IPS-20b (cell line): ENCODE measurements at regions not wholly inside any gene's neighbourhood (a gene's known extent, or its start where the extent isn't known, plus 50 kb on each side); places are given as distances from the start of the nearest gene placed in this dataset.

Experiments used
- H3K27ac ChIP-seq: one replicate; pipeline ENCODE4 v1.5.1; 2013; ENCODE audit warnings: low read length
- H3K27me3 ChIP-seq: 2 replicates; pipeline ENCODE4 v1.6.1; 2013; ENCODE audit warnings: mild to moderate bottlenecking, low read length, inconsistent platforms; ENCODE audit not compliant: insufficient read depth
- H3K36me3 ChIP-seq: 2 replicates; pipeline ENCODE4 v1.6.1; 2013; ENCODE audit warnings: low read depth, mild to moderate bottlenecking, inconsistent platforms, low read length, moderate library complexity; ENCODE audit not compliant: insufficient read depth
- H3K4me1 ChIP-seq: 2 replicates; pipeline ENCODE4 v1.6.1; 2013; ENCODE audit warnings: mild to moderate bottlenecking, control low read depth, inconsistent platforms, low read length, moderate library complexity; ENCODE audit not compliant: insufficient read depth
- H3K4me3 ChIP-seq: 2 replicates; pipeline ENCODE4 v1.5.1; 2013; ENCODE audit warnings: mild to moderate bottlenecking, low read length, inconsistent platforms
- H3K9ac ChIP-seq: 2 replicates; pipeline ENCODE4 v1.6.1; 2013; ENCODE audit warnings: low read depth, mild to moderate bottlenecking, inconsistent platforms, low read length, moderate library complexity
- H3K9me3 ChIP-seq: 2 replicates; pipeline ENCODE4 v1.6.1; 2013; ENCODE audit warnings: mild to moderate bottlenecking, low read depth, low read length, inconsistent platforms; ENCODE audit not compliant: insufficient read depth

DNA sequence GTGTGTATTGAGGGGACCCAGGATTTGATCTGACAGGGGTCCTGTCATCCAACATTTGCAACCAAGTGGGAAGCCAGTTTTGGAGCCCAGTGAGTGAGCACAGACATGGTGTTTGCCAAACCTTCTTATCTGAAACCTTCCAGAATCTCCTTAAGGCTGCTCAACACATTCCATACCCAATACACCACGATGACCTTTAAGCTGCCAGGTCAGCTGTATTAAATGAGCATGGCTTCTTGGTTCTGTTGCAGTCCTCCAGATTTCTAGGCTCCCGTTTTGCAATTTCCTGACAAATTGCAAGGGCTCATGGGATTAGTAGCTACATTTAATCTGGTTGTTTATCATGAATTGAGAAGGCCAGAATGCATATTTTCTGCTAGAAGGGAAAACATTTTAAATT lies 124.2 kb upstream of the ATP10B start:
- Histone ChIP-seq H3K36me3 (no peaks in the 10 kb centered on the region), H3K27me3 (no peaks in the 10 kb centered on the region), H3K9me3 (no peaks in the 10 kb centered on the region), H3K9ac (no peak overlapping the region), H3K27ac (no peak overlapping the region), H3K4me1 (no peaks in the 10 kb centered on the region), H3K4me3 (no peak overlapping the region)

DNA sequence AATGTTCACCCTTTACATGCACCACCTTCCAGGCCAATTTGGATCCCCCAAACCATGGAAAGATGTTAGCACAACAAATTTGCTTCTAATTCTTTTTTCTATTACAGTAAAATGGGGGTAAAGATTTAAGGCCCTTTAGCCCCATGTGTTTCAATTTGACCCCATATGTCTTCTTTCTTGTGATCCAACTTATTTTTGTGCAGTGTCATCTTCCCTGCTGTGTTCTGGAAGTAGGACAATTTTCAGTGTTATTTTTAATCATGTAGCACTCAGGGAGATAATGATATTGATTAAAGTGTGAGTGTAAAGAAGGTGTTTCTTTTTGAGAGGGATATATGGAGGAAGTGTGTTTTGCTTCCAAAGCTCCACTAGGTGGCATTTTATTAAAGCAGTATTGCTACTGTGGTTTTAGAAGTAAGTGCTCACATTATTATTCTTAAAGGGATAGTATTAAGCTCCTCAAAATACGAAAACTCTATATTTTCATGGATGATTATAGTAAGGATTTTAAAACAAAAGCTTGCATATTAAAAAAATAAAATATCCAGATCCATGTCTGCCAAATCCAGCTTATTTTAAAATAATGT lies 118.7 kb upstream of the ATP10B start:
- H3K36me3 ChIP-seq: no peaks in the 10 kb centered on the region
- no peak overlapping the region for H3K27ac ChIP-seq
- no peaks in the 10 kb centered on the region for H3K4me1 ChIP-seq
- no peak overlapping the region for H3K4me3 ChIP-seq
- H3K27me3 ChIP-seq: no peaks in the 10 kb centered on the region
- no peak overlapping the region for H3K9ac ChIP-seq
- H3K9me3 ChIP-seq: no peaks in the 10 kb centered on the region

DNA sequence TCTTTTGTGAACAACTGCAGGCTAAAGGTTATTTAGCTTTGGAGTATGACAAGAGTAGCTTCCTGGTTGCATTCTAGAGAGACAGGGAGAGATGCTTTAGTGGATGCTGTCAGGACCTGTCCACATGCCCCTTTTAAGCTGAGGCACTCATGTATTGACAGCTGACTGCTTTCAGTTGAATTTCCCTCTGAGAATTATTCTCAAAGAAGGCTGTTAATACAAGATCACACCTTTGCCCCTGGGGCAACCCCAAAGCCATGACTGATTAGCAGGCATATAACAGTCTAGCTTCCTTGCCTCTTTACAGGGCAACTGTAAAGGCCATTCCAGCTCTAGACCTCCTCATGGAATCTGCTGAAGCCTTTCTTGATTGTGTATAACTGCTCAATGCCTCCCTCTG lies 117.6 kb upstream of the ATP10B start:
- no peaks in the 10 kb centered on the region for H3K4me1 ChIP-seq
- no peaks in the 10 kb centered on the region for H3K36me3 ChIP-seq
- no peak overlapping the region for H3K9ac ChIP-seq
- no peak overlapping the region for H3K27ac ChIP-seq
- no peak overlapping the region for H3K4me3 ChIP-seq
- no peaks in the 10 kb centered on the region for H3K9me3 ChIP-seq
- H3K27me3 ChIP-seq: no peaks in the 10 kb centered on the region

DNA sequence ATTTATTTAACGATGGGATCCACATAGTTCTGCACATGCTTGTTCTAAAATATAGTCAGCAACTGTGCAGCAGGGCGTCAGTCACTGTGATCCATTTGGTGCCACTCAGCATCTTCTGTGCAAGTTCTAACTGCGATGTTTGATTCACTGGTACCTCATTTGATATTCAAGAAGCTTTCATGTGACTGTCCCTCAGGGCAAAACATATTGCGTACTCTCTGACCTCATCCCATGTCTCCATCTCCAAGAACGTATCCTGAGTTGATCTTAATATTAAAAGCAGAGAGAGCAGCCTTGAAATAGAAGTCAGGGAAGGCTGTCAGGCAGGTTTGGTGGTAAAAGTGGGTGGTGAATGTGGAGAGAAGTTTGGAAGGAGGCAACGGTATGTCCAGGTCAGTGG lies 116.5 kb upstream of the ATP10B start:
- no peak overlapping the region for H3K9ac ChIP-seq
- H3K9me3 ChIP-seq: no peaks in the 10 kb centered on the region
- H3K4me3 ChIP-seq: no peak overlapping the region
- H3K27me3 ChIP-seq: no peaks in the 10 kb centered on the region
- H3K4me1 ChIP-seq: no peaks in the 10 kb centered on the region
- H3K27ac ChIP-seq: no peak overlapping the region
- H3K36me3 ChIP-seq: no peaks in the 10 kb centered on the region

DNA sequence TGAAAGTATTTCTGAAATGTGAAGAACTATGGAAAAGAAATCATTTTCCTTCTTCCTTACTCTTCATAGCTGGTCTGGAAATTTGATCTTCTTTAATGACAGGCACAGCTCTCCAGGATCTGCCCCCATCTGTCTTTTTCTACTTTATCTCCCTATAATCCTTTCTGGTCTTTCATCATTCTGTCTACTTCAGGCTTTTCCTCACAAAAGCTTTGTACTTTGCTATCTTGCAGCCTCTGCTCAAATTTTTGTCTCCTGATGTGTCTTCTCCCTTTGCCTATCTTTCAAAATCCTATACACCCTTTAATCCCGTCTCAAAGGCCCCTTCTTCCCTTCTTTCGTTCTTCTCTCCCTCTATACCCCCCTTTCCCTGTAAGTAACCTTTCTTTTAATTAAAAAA lies 114.9 kb upstream of the ATP10B start:
- Histone ChIP-seq H3K4me3 (no peak overlapping the region), H3K4me1 (no peaks in the 10 kb centered on the region), H3K9me3 (no peaks in the 10 kb centered on the region), H3K27me3 (no peaks in the 10 kb centered on the region), H3K9ac (no peak overlapping the region), H3K27ac (no peak overlapping the region), H3K36me3 (no peaks in the 10 kb centered on the region)

DNA sequence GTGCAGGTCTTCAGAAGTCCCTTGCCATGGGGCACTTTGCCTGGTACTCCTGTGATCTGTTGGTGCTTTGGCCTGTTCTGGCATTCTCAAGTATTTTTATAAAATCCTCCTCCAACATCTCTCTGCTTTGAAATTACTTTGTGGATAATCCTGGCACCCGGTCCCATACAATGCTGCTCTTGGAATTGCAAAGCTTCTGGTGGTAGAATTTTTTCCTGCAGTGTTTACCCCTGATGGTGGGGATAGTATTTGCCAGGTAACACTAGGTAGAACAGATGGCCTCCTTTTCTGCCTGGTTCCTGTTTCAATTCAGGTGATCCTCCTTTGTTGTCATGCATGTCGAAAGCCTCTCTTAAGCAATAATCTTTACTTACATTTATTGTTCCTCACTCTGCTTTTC lies 109.8 kb upstream of the ATP10B start:
- H3K36me3 ChIP-seq: no peaks in the 10 kb centered on the region
- no peak overlapping the region for H3K27ac ChIP-seq
- no peaks in the 10 kb centered on the region for H3K9me3 ChIP-seq
- H3K27me3 ChIP-seq: no peaks in the 10 kb centered on the region
- H3K4me3 ChIP-seq: no peak overlapping the region
- no peak overlapping the region for H3K9ac ChIP-seq
- no peaks in the 10 kb centered on the region for H3K4me1 ChIP-seq

DNA sequence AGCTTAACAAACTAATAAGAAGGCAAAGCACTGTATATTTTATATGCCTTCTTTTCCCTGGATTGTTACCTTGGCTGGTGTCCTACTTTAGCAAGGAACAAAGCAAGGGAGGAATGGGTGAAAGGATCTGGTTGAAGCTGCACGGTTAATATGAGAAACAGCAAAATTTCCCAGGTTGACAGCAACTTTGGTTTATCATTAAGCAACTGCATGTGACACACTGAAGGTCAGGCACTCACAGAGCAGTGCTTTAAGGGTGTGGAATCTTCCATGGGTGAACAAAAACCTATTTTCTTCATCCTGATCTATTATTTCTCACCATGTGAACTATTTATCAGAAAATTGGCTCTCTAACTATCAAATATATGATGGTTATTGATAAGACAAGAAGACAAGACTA lies 109.0 kb upstream of the ATP10B start:
- H3K4me3 ChIP-seq: no peak overlapping the region
- no peaks in the 10 kb centered on the region for H3K4me1 ChIP-seq
- H3K27me3 ChIP-seq: no peaks in the 10 kb centered on the region
- H3K9me3 ChIP-seq: no peaks in the 10 kb centered on the region
- no peak overlapping the region for H3K9ac ChIP-seq
- no peak overlapping the region for H3K27ac ChIP-seq
- H3K36me3 ChIP-seq: no peaks in the 10 kb centered on the region

DNA sequence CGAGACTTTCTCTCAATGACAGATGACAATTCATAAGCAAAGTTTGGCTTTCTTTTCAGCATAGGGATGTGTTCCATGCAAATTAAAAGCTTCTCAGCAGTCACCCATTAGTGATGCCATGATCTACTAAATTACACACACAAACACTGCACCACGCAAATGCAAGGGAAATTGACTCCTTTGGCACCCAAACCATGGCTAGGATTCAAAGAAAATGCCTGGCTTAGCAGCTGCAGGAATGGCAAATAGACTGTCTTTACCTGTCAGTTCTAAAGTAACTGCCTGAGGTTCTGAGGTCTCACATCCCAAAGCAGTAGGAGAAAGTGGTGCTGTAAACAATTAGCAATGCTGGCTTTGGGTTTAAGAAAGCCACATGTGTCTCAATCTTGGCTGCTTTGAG lies 108.6 kb upstream of the ATP10B start:
- H3K27me3 ChIP-seq: no peaks in the 10 kb centered on the region
- no peaks in the 10 kb centered on the region for H3K36me3 ChIP-seq
- H3K4me3 ChIP-seq: no peak overlapping the region
- no peaks in the 10 kb centered on the region for H3K9me3 ChIP-seq
- no peak overlapping the region for H3K9ac ChIP-seq
- H3K27ac ChIP-seq: no peak overlapping the region
- no peaks in the 10 kb centered on the region for H3K4me1 ChIP-seq

DNA sequence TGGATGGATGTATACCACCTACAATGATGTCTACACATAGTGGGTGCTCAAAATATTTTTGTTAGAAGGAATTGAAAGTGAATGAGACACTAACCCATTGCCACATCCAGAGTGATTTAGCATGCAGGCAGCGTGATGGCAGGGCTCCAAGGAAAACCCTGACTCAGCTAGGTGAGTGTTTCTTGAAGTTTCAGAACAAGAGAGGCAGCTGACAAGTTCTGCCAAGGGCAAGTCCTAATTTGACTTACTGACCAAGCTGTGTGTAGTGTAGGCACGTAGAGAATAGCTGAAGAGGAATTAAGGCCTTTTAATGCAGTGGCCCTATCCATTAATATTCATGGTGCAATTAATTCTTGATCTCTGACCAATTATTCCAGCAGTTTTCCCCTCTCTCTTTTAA lies 107.8 kb upstream of the ATP10B start:
- no peaks in the 10 kb centered on the region for H3K27me3 ChIP-seq
- H3K4me3 ChIP-seq: no peak overlapping the region
- no peaks in the 10 kb centered on the region for H3K36me3 ChIP-seq
- no peaks in the 10 kb centered on the region for H3K4me1 ChIP-seq
- no peak overlapping the region for H3K9ac ChIP-seq
- no peaks in the 10 kb centered on the region for H3K9me3 ChIP-seq
- no peak overlapping the region for H3K27ac ChIP-seq

DNA sequence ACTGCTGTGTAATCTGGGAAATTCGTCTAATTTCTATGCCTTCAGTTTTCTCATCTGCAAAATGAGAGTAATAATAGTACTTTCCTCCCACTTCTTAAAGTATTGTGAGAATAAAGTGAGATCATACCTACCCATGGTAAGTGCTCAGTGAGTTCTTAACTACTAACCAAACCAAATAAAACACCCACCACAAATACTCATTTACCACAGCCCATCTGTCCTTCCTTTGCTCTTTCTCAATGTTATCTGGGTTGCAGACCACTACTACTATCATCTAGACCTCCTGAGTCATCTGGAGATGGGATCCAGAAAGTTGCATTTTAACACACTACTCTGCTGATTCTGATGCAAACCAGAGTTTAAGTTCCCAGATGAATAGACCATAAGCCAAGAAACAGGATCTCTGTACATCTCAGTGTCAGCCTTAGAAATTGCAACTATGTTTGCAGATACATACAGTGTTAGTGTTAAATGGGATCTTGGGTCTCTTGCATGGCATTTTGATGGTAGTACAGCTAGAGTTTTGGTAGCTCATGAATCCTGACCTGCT lies 105.4 kb upstream of the ATP10B start:
- Histone ChIP-seq H3K36me3 (no peaks in the 10 kb centered on the region), H3K9me3 (no peaks in the 10 kb centered on the region), H3K4me1 (no peaks in the 10 kb centered on the region), H3K9ac (no peak overlapping the region), H3K27me3 (no peaks in the 10 kb centered on the region), H3K27ac (no peak overlapping the region), H3K4me3 (no peak overlapping the region)

DNA sequence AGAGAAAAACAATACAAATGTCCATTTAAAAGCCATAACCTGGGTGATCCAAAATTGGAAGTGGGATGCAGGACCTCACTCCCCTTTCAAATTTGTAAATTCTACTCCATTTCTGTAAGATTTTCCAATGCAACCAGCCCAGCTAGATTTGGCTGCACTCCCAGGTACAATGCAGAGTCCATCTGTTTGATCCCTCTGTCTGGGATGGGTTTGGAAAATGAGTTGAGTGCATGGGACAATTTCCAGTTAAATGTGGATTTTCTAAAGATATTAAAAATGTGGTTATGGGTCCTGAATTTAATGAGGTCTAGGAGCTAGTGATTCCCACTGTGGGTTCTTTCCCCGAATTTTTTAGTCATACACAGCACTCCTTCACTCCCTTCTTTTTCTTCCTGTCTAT lies 104.0 kb upstream of the ATP10B start:
- Histone ChIP-seq H3K4me1 (no peaks in the 10 kb centered on the region), H3K9ac (no peak overlapping the region), H3K27me3 (no peaks in the 10 kb centered on the region), H3K36me3 (no peaks in the 10 kb centered on the region), H3K9me3 (no peaks in the 10 kb centered on the region), H3K27ac (no peak overlapping the region), H3K4me3 (no peak overlapping the region)

DNA sequence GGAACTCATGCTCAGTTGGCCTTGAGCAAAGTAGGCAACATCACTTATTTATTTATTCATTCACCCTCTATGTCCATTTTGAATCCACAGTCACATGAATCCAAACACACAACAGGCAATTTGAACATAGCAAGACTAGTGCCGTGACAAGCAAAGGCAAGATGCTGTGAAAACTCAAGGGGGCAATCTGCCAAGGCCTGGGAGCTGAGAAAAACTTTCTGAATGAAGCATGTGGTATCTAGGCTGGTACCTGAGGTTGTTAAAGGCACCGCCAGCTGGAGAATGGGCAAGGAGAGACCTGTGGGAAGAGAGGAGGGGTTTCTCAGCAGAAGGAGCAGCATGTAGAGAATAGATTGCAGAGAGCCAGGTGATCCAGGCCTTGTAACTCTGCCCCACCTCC lies 98.3 kb upstream of the ATP10B start:
- no peak overlapping the region for H3K4me3 ChIP-seq
- no peaks in the 10 kb centered on the region for H3K27me3 ChIP-seq
- H3K36me3 ChIP-seq: no peaks in the 10 kb centered on the region
- H3K9me3 ChIP-seq: peaks cover 17% of the 10 kb centered on the region
- H3K27ac ChIP-seq: no peak overlapping the region
- no peak overlapping the region for H3K9ac ChIP-seq
- H3K4me1 ChIP-seq: no peaks in the 10 kb centered on the region
